Suprapubic skin (tissue), 4 donors: ENCODE measurements at regions not wholly inside any gene's neighbourhood (a gene's known extent, or its start where the extent isn't known, plus 50 kb on each side); places are given as distances from the start of the nearest gene placed in this dataset.
"Not testable (repeated sequence)": the region's sequence is repeated elsewhere in the genome, so short reads cannot be mapped to it uniquely, and the experiment has no call there.

Experiments used
- DNase-seq, 2 donors: peaks; one replicate each; pipeline ENCODE4 v3.0.0-alpha.2; 2019; ENCODE audit warnings: low spot score in 2 of 2
- H3K27ac ChIP-seq: fragments of 200-600 bp; sonication (generic); one replicate; pipeline ENCODE4 v1.5.1; 2019
- H3K27me3 ChIP-seq: fragments of 200-600 bp; sonication (generic); one replicate; pipeline ENCODE4 v1.5.1; 2019
- H3K36me3 ChIP-seq: fragments of 200-600 bp; sonication (generic); one replicate; pipeline ENCODE4 v1.5.1; 2019
- H3K4me1 ChIP-seq: fragments of 200-600 bp; sonication (generic); one replicate; pipeline ENCODE4 v1.5.1; 2019
- H3K4me3 ChIP-seq: fragments of 200-600 bp; sonication (generic); one replicate; pipeline ENCODE4 v1.5.1; 2019; ENCODE audit warnings: mild to moderate bottlenecking
- H3K9me3 ChIP-seq: fragments of 200-600 bp; sonication (generic); one replicate; pipeline ENCODE4 v1.5.1; 2019
- CTCF ChIP-seq, 2 donors: fragments of 200-600 bp in 1 of 2; fragments of 450-650 bp in 1 of 2; sonication (generic) in 1 of 2; IDR thresholded peaks; one replicate each; pipeline ENCODE4 v1.5.1; 2016 to 2019; ENCODE audit warnings: antibody characterized with exemption in 2 of 2, mild to moderate bottlenecking in 1 of 2, moderate library complexity in 1 of 2
- EP300 ChIP-seq: sonication (generic); formaldehyde crosslinking; IDR thresholded peaks from one replicate; pipeline ENCODE4 v1.6.1; 2017; ENCODE audit warnings: antibody characterized with exemption
- POLR2A ChIP-seq, 2 donors: fragments of 450-650 bp; IDR thresholded peaks; one replicate each; pipeline ENCODE4 v1.6.1; 2017; ENCODE audit warnings: antibody characterized with exemption in 2 of 2, mild to moderate bottlenecking in 2 of 2, moderate library complexity in 2 of 2
- POLR2AphosphoS5 ChIP-seq, 3 donors: sonication (generic); formaldehyde crosslinking; IDR thresholded peaks; one replicate each; pipeline ENCODE4 v1.6.1; 2017; ENCODE audit warnings: antibody characterized with exemption in 3 of 3
- WGBS: methylation state at CpG from one replicate; pipeline ENCODE4 v1.1.5; 2018; 5-methylcytosine and 5-hydroxymethylcytosine counted together

- no peak for DNase-seq
- Histone ChIP-seq H3K4me3 (no peak overlapping the region), H3K36me3 (no peaks in the 10 kb centered on the region), H3K27ac (no peak overlapping the region), H3K9me3 (no peaks in the 10 kb centered on the region), H3K4me1 (no peaks in the 10 kb centered on the region), H3K27me3 (no peaks in the 10 kb centered on the region)
- TF ChIP-seq POLR2A (IDR thresholded peaks at IDR 0.05) (no peak), EP300 (no peak), POLR2AphosphoS5 (IDR thresholded peaks at IDR 0.05) (no peak), CTCF (IDR thresholded peaks at IDR 0.05) (no peak)
- WGBS, result 50% methylated on average over 2 of the region's 2 CpGs
Observed at GRCh38 chr2:77664491-77664890, 142.3 kb upstream of the LRRTM4 start.

GRCh38 chr2:77666251-77666980, 144.2 kb upstream of the LRRTM4 start:
- no peak for TF ChIP-seq POLR2A (IDR thresholded peaks at IDR 0.05)
- TF ChIP-seq EP300, result no peak
- TF ChIP-seq POLR2AphosphoS5 (IDR thresholded peaks at IDR 0.05), result no peak
- no peak for TF ChIP-seq CTCF (IDR thresholded peaks at IDR 0.05)
- Histone ChIP-seq H3K4me1 (no peaks in the 10 kb centered on the region), H3K9me3 (no peaks in the 10 kb centered on the region), H3K27me3 (no peaks in the 10 kb centered on the region), H3K27ac (no peak overlapping the region), H3K4me3 (no peak overlapping the region), H3K36me3 (no peaks in the 10 kb centered on the region)
- DNase-seq, result no peak
- 73% methylated on average over 7 of the region's 7 CpGs for WGBS

GRCh38 chr2:77684543-77685319, 162.6 kb upstream of the LRRTM4 start:
- not testable (repeated sequence) for H3K9me3 ChIP-seq, H3K36me3 ChIP-seq, H3K27ac ChIP-seq, DNase-seq, H3K4me1 ChIP-seq, H3K27me3 ChIP-seq, H3K4me3 ChIP-seq
- WGBS, result 32% methylated on average over 6 of the region's 6 CpGs

GRCh38 chr2:77712601-77713000, 190.4 kb upstream of the LRRTM4 start:
- TF ChIP-seq EP300, result no peak
- TF ChIP-seq CTCF (IDR thresholded peaks at IDR 0.05), result no peak
- TF ChIP-seq POLR2A (IDR thresholded peaks at IDR 0.05), result no peak
- no peak for TF ChIP-seq POLR2AphosphoS5 (IDR thresholded peaks at IDR 0.05)
- H3K4me3 ChIP-seq, result no peak overlapping the region
- H3K27ac ChIP-seq, result no peak overlapping the region
- 70% methylated on average over 1 of the region's 1 CpG for WGBS
- no peaks in the 10 kb centered on the region for H3K36me3 ChIP-seq
- H3K4me1 ChIP-seq, result no peaks in the 10 kb centered on the region
- no peak for DNase-seq
- no peaks in the 10 kb centered on the region for H3K27me3 ChIP-seq
- H3K9me3 ChIP-seq, result no peaks in the 10 kb centered on the region

- no peaks in the 10 kb centered on the region for H3K4me1 ChIP-seq
- H3K4me3 ChIP-seq, result no peak overlapping the region
- WGBS, result 61% methylated on average over 2 of the region's 2 CpGs
- DNase-seq, result no peak
- H3K36me3 ChIP-seq, result no peaks in the 10 kb centered on the region
- no peak overlapping the region for H3K27ac ChIP-seq
- no peaks in the 10 kb centered on the region for H3K9me3 ChIP-seq
- no peak for TF ChIP-seq POLR2AphosphoS5 (IDR thresholded peaks at IDR 0.05)
- no peak for TF ChIP-seq POLR2A (IDR thresholded peaks at IDR 0.05)
- TF ChIP-seq EP300, result no peak
- TF ChIP-seq CTCF (IDR thresholded peaks at IDR 0.05), result no peak
- H3K27me3 ChIP-seq, result no peaks in the 10 kb centered on the region
Observed at GRCh38 chr2:77713412-77713811, 191.2 kb upstream of the LRRTM4 start.
